NOMO-1 treated with dmso at 0.1 percent for 144 hours (cell line): ENCODE measurements at regions not wholly inside any gene's neighbourhood (a gene's known extent, or its start where the extent isn't known, plus 50 kb on each side); places are given as distances from the start of the nearest gene placed in this dataset.
"Not testable (repeated sequence)": the region's sequence is repeated elsewhere in the genome, so short reads cannot be mapped to it uniquely, and the experiment has no call there.

ENCODE experiments used
- DNase-seq: peaks from one replicate; lab custom pipeline; 2025; ENCODE audit not compliant: unreplicated experiment; lab: John Stamatoyannopoulos, UW

GRCh38 chr2:174697255-174697654, 67.0 kb downstream of the CHRNA1 start:
- DNase-seq = peak; percentile 12

- DNase-seq = no peak
These were observed 69.4 kb downstream of the CHRNA1 start for GRCh38 chr2:174694920-174695319.

GRCh38 chr2:174694196-174694878, 69.9 kb downstream of the CHRNA1 start:
- no peak for DNase-seq

GRCh38 chr2:174693344-174693743, 70.9 kb downstream of the CHRNA1 start:
- DNase-seq = no peak

GRCh38 chr2:174692256-174692919, 71.9 kb downstream of the CHRNA1 start:
- no peak for DNase-seq

GRCh38 chr2:174691201-174691779, 73.0 kb downstream of the CHRNA1 start:
- DNase-seq = no peak

GRCh38 chr2:174690026-174690425, 74.2 kb downstream of the CHRNA1 start:
- DNase-seq = no peak

- no peak for DNase-seq
These were observed 76.2 kb downstream of the CHRNA1 start for GRCh38 chr2:174688079-174688478.

GRCh38 chr2:174686430-174686829, 77.8 kb downstream of the CHRNA1 start:
- DNase-seq = no peak

- DNase-seq = peak; percentile 61
These were observed 80.9 kb downstream of the CHRNA1 start for GRCh38 chr2:174683392-174683759.

- no peak for DNase-seq
These were observed 81.5 kb downstream of the CHRNA1 start for GRCh38 chr2:174682578-174683391.

- no peak for DNase-seq
These were observed 82.2 kb downstream of the CHRNA1 start for GRCh38 chr2:174682007-174682577.

GRCh38 chr2:174681099-174682006, 82.9 kb downstream of the CHRNA1 start:
- no peak for DNase-seq

GRCh38 chr2:174680221-174680620, 82.6 kb upstream of the WIPF1 start:
- no peak for DNase-seq

GRCh38 chr2:174678395-174678794, 80.8 kb upstream of the WIPF1 start:
- no peak for DNase-seq

- no peak for DNase-seq
These were observed 78.0 kb upstream of the WIPF1 start for GRCh38 chr2:174675615-174676014.

GRCh38 chr2:174673876-174674275, 76.3 kb upstream of the WIPF1 start:
- no peak for DNase-seq

- no peak for DNase-seq
These were observed 75.8 kb upstream of the WIPF1 start for GRCh38 chr2:174673440-174673839.

- not testable (repeated sequence) for DNase-seq
These were observed 73.9 kb upstream of the WIPF1 start for GRCh38 chr2:174671532-174671931.

- DNase-seq = no peak
These were observed 72.8 kb upstream of the WIPF1 start for GRCh38 chr2:174670446-174670845.
